Naive thymus-derived CD4-positive, alpha-beta T cell (primary cell): ENCODE measurements at regions not wholly inside any gene's neighbourhood (a gene's known extent, or its start where the extent isn't known, plus 50 kb on each side); places are given as distances from the start of the nearest gene placed in this dataset.

ENCODE experiments used
- ATAC-seq: fragments of 150-1000 bp; cut with Tn5 transposase; 2 replicates; pipeline ENCODE4 v1.10.0; 2021; ENCODE audit warnings: mild to moderate bottlenecking, moderate library complexity
- CTCF ChIA-PET: fragments of 350-600 bp; sonication (Branson Sonifier 250); formaldehyde crosslinking; loops from one replicate; lab custom pipeline; 2021; ENCODE audit warnings: antibody characterized with exemption; lab: Charles Lee
- POLR2A ChIA-PET: fragments of 350-600 bp; sonication (Branson Sonifier 250); formaldehyde crosslinking; loops from one replicate; lab custom pipeline; 2021; ENCODE audit warnings: antibody characterized with exemption, inconsistent platforms; lab: Charles Lee
- DNase-seq, 9 donors: peaks; one replicate each; pipeline versions ENCODE4 v3.0.0 to v3.0.0-alpha.2; 2020 to 2022; ENCODE audit warnings: mixed read lengths in 1 of 9
- H3K27ac ChIP-seq: one replicate; pipeline ENCODE4 v1.7.0; 2013; ENCODE audit warnings: mild to moderate bottlenecking, low read depth, low read length, moderate library complexity
- H3K27me3 ChIP-seq, 2 donors: one replicate each; pipeline ENCODE4 v1.7.0; 2013; ENCODE audit warnings: low read length in 2 of 2, mild to moderate bottlenecking in 2 of 2, moderate library complexity in 2 of 2; ENCODE audit not compliant: control insufficient read depth in 2 of 2, insufficient read depth in 2 of 2
- H3K36me3 ChIP-seq, 3 experiments: 1 replicate in 2 of 3; 2 replicates in 1 of 3; pipeline ENCODE4 v1.7.0; 2013; ENCODE audit warnings: low read length in 3 of 3, mild to moderate bottlenecking in 3 of 3, moderate library complexity in 1 of 3; ENCODE audit not compliant: insufficient read depth in 3 of 3, control insufficient read depth in 2 of 3
- H3K4me1 ChIP-seq, 2 donors: one replicate each; pipeline ENCODE4 v1.7.0; 2013; ENCODE audit warnings: low read length in 2 of 2, mild to moderate bottlenecking in 2 of 2, moderate library complexity in 1 of 2; ENCODE audit not compliant: control insufficient read depth in 2 of 2, insufficient read depth in 2 of 2
- H3K4me3 ChIP-seq: 2 replicates; pipeline ENCODE4 v1.7.0; 2013; ENCODE audit warnings: mild to moderate bottlenecking, low read length
- H3K9me3 ChIP-seq, 3 experiments: 1 replicate in 2 of 3; 2 replicates in 1 of 3; pipeline ENCODE4 v1.7.0; 2013; ENCODE audit warnings: low read length in 3 of 3; ENCODE audit not compliant: control insufficient read depth in 2 of 3
- H3K27ac Mint-ChIP-seq, 9 donors: one replicate each; pipeline ENCODE4 v1.8.0; 2020 to 2022; ENCODE audit warnings: mixed read lengths in 9 of 9, mild to moderate bottlenecking in 8 of 9, moderate library complexity in 5 of 9, inconsistent platforms in 2 of 9
- H3K27me3 Mint-ChIP-seq, 5 donors: one replicate each; pipeline ENCODE4 v1.8.0; 2021 to 2022; ENCODE audit warnings: mixed read lengths in 5 of 5, mild to moderate bottlenecking in 1 of 5
- H3K36me3 Mint-ChIP-seq, 5 donors: one replicate each; pipeline ENCODE4 v1.8.0; 2020 to 2022; ENCODE audit warnings: mixed read lengths in 5 of 5, mild to moderate bottlenecking in 3 of 5, inconsistent platforms in 1 of 5
- H3K4me1 Mint-ChIP-seq, 7 donors: one replicate each; pipeline ENCODE4 v1.8.0; 2020 to 2022; ENCODE audit warnings: mixed read lengths in 7 of 7, mild to moderate bottlenecking in 3 of 7, inconsistent platforms in 1 of 7
- H3K4me3 Mint-ChIP-seq, 10 donors: one replicate each; pipeline ENCODE4 v1.8.0; 2020 to 2022; ENCODE audit warnings: mild to moderate bottlenecking in 10 of 10, mixed read lengths in 10 of 10, moderate library complexity in 6 of 10, inconsistent platforms in 2 of 10
- H3K9me3 Mint-ChIP-seq, 11 donors: one replicate each; pipeline ENCODE4 v1.8.0; 2020 to 2022; ENCODE audit warnings: mixed read lengths in 11 of 11, mild to moderate bottlenecking in 4 of 11, inconsistent platforms in 1 of 11, moderate library complexity in 1 of 11
- intact Hi-C, 2 donors: fragments of 100-400 bp; cut with micrococcal nuclease; formaldehyde crosslinking; loops; one replicate each; pipeline ENCODE4 v1.15.1; 2023

- no peak overlapping the region for H3K4me3 Mint-ChIP-seq
- H3K4me1 Mint-ChIP-seq = no peaks in the 10 kb centered on the region
- no peaks in the 10 kb centered on the region for H3K27me3 ChIP-seq
- no peaks in the 10 kb centered on the region for H3K36me3 ChIP-seq
- intact Hi-C loops = no loop called here
- no peak for DNase-seq
- H3K27me3 Mint-ChIP-seq = no peaks in the 10 kb centered on the region
- no peak for ATAC-seq
- no peaks in the 10 kb centered on the region for H3K4me1 ChIP-seq
- H3K27ac ChIP-seq = no peak overlapping the region
- no peak overlapping the region for H3K27ac Mint-ChIP-seq
- no peak overlapping the region for H3K4me3 ChIP-seq
- H3K9me3 ChIP-seq = no peaks in the 10 kb centered on the region
- ChIA-PET CTCF (no interaction called here), POLR2A (no interaction called here)
- H3K9me3 Mint-ChIP-seq = peaks cover 0 to 22% (median 9%) of the 10 kb centered on the region in 11 donors
- no peaks in the 10 kb centered on the region for H3K36me3 Mint-ChIP-seq
These were observed 858.8 kb downstream of the METTL15 start for GRCh38 chr11:28966951-28967350.

- no peaks in the 10 kb centered on the region for H3K4me1 Mint-ChIP-seq
- ChIA-PET CTCF (no interaction called here), POLR2A (no interaction called here)
- H3K27ac Mint-ChIP-seq = no peak overlapping the region
- ATAC-seq (no peak), DNase-seq (no peak)
- Histone ChIP-seq H3K36me3 (no peaks in the 10 kb centered on the region), H3K27ac (no peak overlapping the region), H3K4me3 (no peak overlapping the region), H3K4me1 (no peaks in the 10 kb centered on the region), H3K27me3 (no peaks in the 10 kb centered on the region), H3K9me3 (no peaks in the 10 kb centered on the region)
- intact Hi-C loops = no loop called here
- H3K4me3 Mint-ChIP-seq = no peak overlapping the region
- H3K27me3 Mint-ChIP-seq = no peaks in the 10 kb centered on the region
- H3K36me3 Mint-ChIP-seq = no peaks in the 10 kb centered on the region
- peaks cover 0 to 22% (median 11%) of the 10 kb centered on the region in 11 donors for H3K9me3 Mint-ChIP-seq
These were observed 857.6 kb downstream of the METTL15 start for GRCh38 chr11:28965819-28966218.

GRCh38 chr11:28964811-28965210 is 856.6 kb downstream of the METTL15 start:
- Mint-ChIP-seq H3K36me3 (no peaks in the 10 kb centered on the region), H3K9me3 (peaks cover 0 to 18% (median 10%) of the 10 kb centered on the region in 11 donors), H3K27me3 (no peaks in the 10 kb centered on the region), H3K27ac (no peak overlapping the region), H3K4me1 (no peaks in the 10 kb centered on the region), H3K4me3 (no peak overlapping the region)
- CTCF ChIA-PET = no interaction called here
- Histone ChIP-seq H3K9me3 (no peaks in the 10 kb centered on the region), H3K36me3 (no peaks in the 10 kb centered on the region), H3K4me3 (no peak overlapping the region), H3K27ac (no peak overlapping the region), H3K4me1 (no peaks in the 10 kb centered on the region), H3K27me3 (no peaks in the 10 kb centered on the region)
- DNase-seq = no peak
- ATAC-seq = no peak
- POLR2A ChIA-PET = no interaction called here
- intact Hi-C loops = no loop called here

GRCh38 chr11:28963187-28963586 is 855.0 kb downstream of the METTL15 start:
- Mint-ChIP-seq H3K36me3 (no peaks in the 10 kb centered on the region), H3K9me3 (peaks cover 0 to 17% (median 5%) of the 10 kb centered on the region in 11 donors), H3K4me1 (no peaks in the 10 kb centered on the region), H3K4me3 (no peak overlapping the region), H3K27me3 (no peaks in the 10 kb centered on the region), H3K27ac (no peak overlapping the region)
- H3K4me3 ChIP-seq = no peak overlapping the region
- H3K27ac ChIP-seq = no peak overlapping the region
- POLR2A ChIA-PET = no interaction called here
- H3K36me3 ChIP-seq = no peaks in the 10 kb centered on the region
- no peak for DNase-seq
- intact Hi-C loops = no loop called here
- H3K27me3 ChIP-seq = no peaks in the 10 kb centered on the region
- ATAC-seq = no peak
- H3K4me1 ChIP-seq = no peaks in the 10 kb centered on the region
- CTCF ChIA-PET = no interaction called here
- H3K9me3 ChIP-seq = no peaks in the 10 kb centered on the region

GRCh38 chr11:28962502-28962901 is 854.3 kb downstream of the METTL15 start:
- CTCF ChIA-PET = no interaction called here

GRCh38 chr11:28961726-28962125 is 853.5 kb downstream of the METTL15 start:
- no peaks in the 10 kb centered on the region for H3K27me3 Mint-ChIP-seq
- no peak for DNase-seq
- Histone ChIP-seq H3K36me3 (no peaks in the 10 kb centered on the region), H3K9me3 (no peaks in the 10 kb centered on the region), H3K4me3 (no peak overlapping the region), H3K27ac (no peak overlapping the region), H3K27me3 (no peaks in the 10 kb centered on the region), H3K4me1 (no peaks in the 10 kb centered on the region)
- ChIA-PET POLR2A (no interaction called here), CTCF (no interaction called here)
- intact Hi-C loops = no loop called here
- H3K36me3 Mint-ChIP-seq = no peaks in the 10 kb centered on the region
- no peak overlapping the region for H3K27ac Mint-ChIP-seq
- no peaks in the 10 kb centered on the region for H3K4me1 Mint-ChIP-seq
- peaks cover 0 to 10% (median 7%) of the 10 kb centered on the region in 11 donors for H3K9me3 Mint-ChIP-seq
- H3K4me3 Mint-ChIP-seq = no peak overlapping the region
- ATAC-seq = no peak

More at GRCh38 chr11:28962502-28962901, 854.3 kb downstream of the METTL15 start:
- Mint-ChIP-seq H3K27ac (no peak overlapping the region), H3K9me3 (peaks cover 0 to 15% (median 5%) of the 10 kb centered on the region in 11 donors), H3K27me3 (no peaks in the 10 kb centered on the region), H3K36me3 (no peaks in the 10 kb centered on the region), H3K4me3 (no peak overlapping the region), H3K4me1 (no peaks in the 10 kb centered on the region)
- POLR2A ChIA-PET = no interaction called here
- Histone ChIP-seq H3K27me3 (no peaks in the 10 kb centered on the region), H3K4me1 (no peaks in the 10 kb centered on the region), H3K36me3 (no peaks in the 10 kb centered on the region), H3K9me3 (no peaks in the 10 kb centered on the region), H3K4me3 (no peak overlapping the region), H3K27ac (no peak overlapping the region)
- DNase-seq (no peak), ATAC-seq (no peak)
- intact Hi-C loops = no loop called here

GRCh38 chr11:28956446-28956845 is 848.3 kb downstream of the METTL15 start:
- CTCF ChIA-PET = no interaction called here

More at GRCh38 chr11:28956446-28956845, 848.3 kb downstream of the METTL15 start:
- H3K4me1 Mint-ChIP-seq = no peaks in the 10 kb centered on the region
- no peaks in the 10 kb centered on the region for H3K4me1 ChIP-seq
- DNase-seq (no peak), ATAC-seq (no peak)
- H3K27ac ChIP-seq = no peak overlapping the region
- intact Hi-C loops = no loop called here
- H3K36me3 ChIP-seq = no peaks in the 10 kb centered on the region
- POLR2A ChIA-PET = no interaction called here
- H3K27me3 ChIP-seq = no peaks in the 10 kb centered on the region
- H3K4me3 ChIP-seq = no peak overlapping the region
- no peaks in the 10 kb centered on the region for H3K9me3 ChIP-seq
- no peaks in the 10 kb centered on the region for H3K36me3 Mint-ChIP-seq
- no peaks in the 10 kb centered on the region for H3K27me3 Mint-ChIP-seq
- H3K4me3 Mint-ChIP-seq = no peak overlapping the region
- H3K9me3 Mint-ChIP-seq = peaks cover 0 to 23% (median 10%) of the 10 kb centered on the region in 11 donors
- H3K27ac Mint-ChIP-seq = no peak overlapping the region
